Endothelial cell of umbilical vein (primary cell): ENCODE measurements at regions not wholly inside any gene's neighbourhood (a gene's known extent, or its start where the extent isn't known, plus 50 kb on each side); places are given as distances from the start of the nearest gene placed in this dataset.

ENCODE experiments used
- BruUV-seq: library from RNA; stranded (reverse); fragments of 400-500 nt; replicated peaks from 2 replicates; lab custom pipeline; 2021; lab: Mats Ljungman, UMichigan
- CTCF ChIA-PET: fragments of 300-600, 350-600 bp; sonication (Branson Sonifier 250); formaldehyde crosslinking; loops from one replicate; lab custom pipeline; 2021; ENCODE audit warnings: antibody characterized with exemption, inconsistent platforms; lab: Charles Lee
- POLR2A ChIA-PET: fragments of 300-600, 350-600 bp; sonication (Branson Sonifier 250); formaldehyde crosslinking; loops from one replicate; lab custom pipeline; 2021; ENCODE audit warnings: antibody characterized with exemption, inconsistent platforms; lab: Charles Lee
- DNase-seq: peaks from one replicate; pipeline ENCODE4 v3.0.0-alpha.2; 2011; ENCODE audit warnings: low read depth, low spot score
- FAIRE-seq: peaks from 2 replicates; lab custom pipeline; 2011; peaks lifted over from hg19 to GRCh38; lab: Jason Lieb, UNC
- H2AFZ ChIP-seq: 2 replicates; pipeline ENCODE4 v1.6.0; 2012; ENCODE audit warnings: low read depth, low read length, control low read depth, inconsistent platforms
- H3K27ac ChIP-seq: 2 replicates; pipeline ENCODE4 v1.5.1; 2011; ENCODE audit warnings: low read depth, mild to moderate bottlenecking, control low read depth, low read length, moderate library complexity; ENCODE audit not compliant: insufficient read depth
- H3K27me3 ChIP-seq, 2 experiments: 2 replicates each; pipeline versions ENCODE4 v1.6.0 to v1.6.1; 2011; ENCODE audit warnings: low read length in 2 of 2, mixed read lengths in 1 of 2; ENCODE audit not compliant: control insufficient read depth in 2 of 2, insufficient read depth in 2 of 2
- H3K36me3 ChIP-seq, 2 experiments: 2 replicates in 1 of 2; 3 replicates in 1 of 2; pipeline ENCODE4 v1.5.1; 2011; ENCODE audit warnings: low read length in 2 of 2, mild to moderate bottlenecking in 1 of 2, moderate library complexity in 1 of 2; ENCODE audit not compliant: control insufficient read depth in 2 of 2, insufficient read depth in 2 of 2; ENCODE audit errors: extremely low read depth in 1 of 2
- H3K4me1 ChIP-seq: 3 replicates; pipeline ENCODE4 v1.5.1; 2011; ENCODE audit warnings: mild to moderate bottlenecking, low read length; ENCODE audit not compliant: control insufficient read depth, insufficient read depth; ENCODE audit errors: extremely low read depth
- H3K4me2 ChIP-seq: 2 replicates; pipeline ENCODE4 v1.6.1; 2011; ENCODE audit warnings: low read length, control low read depth, mixed read lengths; ENCODE audit not compliant: insufficient read depth
- H3K4me3 ChIP-seq, 3 experiments: fragments of 200-600 bp in 1 of 3; sonication (generic), shearing (Covaris generic) in 1 of 3; replicated peaks in 1 of 3; 2 replicates each; pipeline ENCODE4 v1.5.1; 2011 to 2016; ENCODE audit warnings: control low read depth in 3 of 3, low read length in 3 of 3, mild to moderate bottlenecking in 2 of 3, inconsistent platforms in 1 of 3, low read depth in 1 of 3, moderate library complexity in 1 of 3; ENCODE audit not compliant: insufficient read depth in 1 of 3
- H3K79me2 ChIP-seq: 2 replicates; pipeline ENCODE4 v1.6.0; 2012; ENCODE audit warnings: low read length, inconsistent platforms; ENCODE audit not compliant: control insufficient read depth, insufficient read depth
- H3K9ac ChIP-seq: replicated peaks from 2 replicates; pipeline ENCODE3; 2011; ENCODE audit warnings: low read length, control low read depth; ENCODE audit not compliant: insufficient read depth; ENCODE audit errors: extremely low read depth
- H3K9me1 ChIP-seq: replicated peaks from 3 replicates; pipeline ENCODE4 v1.6.0; 2011; ENCODE audit warnings: mild to moderate bottlenecking, low read length; ENCODE audit not compliant: control insufficient read depth, insufficient read depth; ENCODE audit errors: extremely low read depth
- H3K9me3 ChIP-seq: replicated peaks from 2 replicates; pipeline ENCODE4 v1.5.1; 2012; ENCODE audit warnings: low read length, inconsistent platforms; ENCODE audit not compliant: control insufficient read depth, insufficient read depth
- H4K20me1 ChIP-seq: replicated peaks from 2 replicates; pipeline ENCODE3; 2011; ENCODE audit warnings: mild to moderate bottlenecking, low read length; ENCODE audit not compliant: control insufficient read depth, insufficient read depth; ENCODE audit errors: extremely low read depth
- EZH2 ChIP-seq: IDR thresholded peaks from 2 replicates; pipeline ENCODE4 v1.6.1; 2012; ENCODE audit warnings: borderline replicate concordance, low read depth, mild to moderate bottlenecking, moderate library complexity, low read length, inconsistent platforms; ENCODE audit not compliant: severe bottlenecking
- FOS ChIP-seq: IDR thresholded peaks from 2 replicates; pipeline ENCODE4 v1.6.1; 2011; ENCODE audit warnings: mild to moderate bottlenecking, low read length, moderate library complexity, borderline replicate concordance; ENCODE audit not compliant: insufficient read depth
- GATA2 ChIP-seq: IDR thresholded peaks from 2 replicates; pipeline ENCODE4 v1.7.0; 2011; ENCODE audit warnings: low read depth, mild to moderate bottlenecking, moderate library complexity, mixed read lengths, low read length; ENCODE audit not compliant: insufficient read length, insufficient read depth
- JUN ChIP-seq: IDR thresholded peaks from 2 replicates; pipeline ENCODE4 v1.6.1; 2011; ENCODE audit warnings: borderline replicate concordance, low read depth; ENCODE audit not compliant: insufficient read length, insufficient read depth
- MYC ChIP-seq: IDR thresholded peaks from one replicate; pipeline ENCODE4 v1.6.1; 2011; ENCODE audit warnings: mild to moderate bottlenecking, low read depth, low read length
- POLR2A ChIP-seq: IDR thresholded peaks from 2 replicates; pipeline ENCODE4 v1.6.1; 2012; ENCODE audit warnings: low read depth, mild to moderate bottlenecking, control low read depth, low read length
- POLR2AphosphoS5 ChIP-seq: IDR thresholded peaks from 2 replicates; pipeline ENCODE4 v1.6.1; 2012; ENCODE audit warnings: low read depth, mild to moderate bottlenecking, control low read depth, low read length, moderate library complexity; ENCODE audit not compliant: insufficient read depth
- dilution Hi-C: fragments of 300-500 bp; cut with MboI; formaldehyde crosslinking; loops from one replicate; pipeline ENCODE4 v1.15.0; 2019; ENCODE audit warnings: low sequenced_read_pairs; ENCODE audit not compliant: extremely low pct_ligation_motif_present
- intact Hi-C: fragments of 100-400 bp; cut with micrococcal nuclease; formaldehyde crosslinking; loops from one replicate; pipeline ENCODE4 v1.10.0; 2022
- TF ChIP-seq, protein P1 (sequence below): IDR thresholded peaks from 2 replicates; pipeline ENCODE4 v1.6.1; 2011; ENCODE audit not compliant: insufficient read depth, insufficient read length
- TF ChIP-seq, protein P2 (sequence below), 2 donors: IDR thresholded peaks; 1 replicate in 1 of 2; 2 replicates in 1 of 2; pipeline ENCODE4 v1.5.1; 2011; ENCODE audit warnings: low read length in 2 of 2, mild to moderate bottlenecking in 2 of 2, moderate library complexity in 2 of 2, control low read depth in 1 of 2, inconsistent platforms in 1 of 2, low read depth in 1 of 2; ENCODE audit not compliant: insufficient read depth in 1 of 2; ENCODE audit errors: extremely low read depth in 1 of 2

DNA sequence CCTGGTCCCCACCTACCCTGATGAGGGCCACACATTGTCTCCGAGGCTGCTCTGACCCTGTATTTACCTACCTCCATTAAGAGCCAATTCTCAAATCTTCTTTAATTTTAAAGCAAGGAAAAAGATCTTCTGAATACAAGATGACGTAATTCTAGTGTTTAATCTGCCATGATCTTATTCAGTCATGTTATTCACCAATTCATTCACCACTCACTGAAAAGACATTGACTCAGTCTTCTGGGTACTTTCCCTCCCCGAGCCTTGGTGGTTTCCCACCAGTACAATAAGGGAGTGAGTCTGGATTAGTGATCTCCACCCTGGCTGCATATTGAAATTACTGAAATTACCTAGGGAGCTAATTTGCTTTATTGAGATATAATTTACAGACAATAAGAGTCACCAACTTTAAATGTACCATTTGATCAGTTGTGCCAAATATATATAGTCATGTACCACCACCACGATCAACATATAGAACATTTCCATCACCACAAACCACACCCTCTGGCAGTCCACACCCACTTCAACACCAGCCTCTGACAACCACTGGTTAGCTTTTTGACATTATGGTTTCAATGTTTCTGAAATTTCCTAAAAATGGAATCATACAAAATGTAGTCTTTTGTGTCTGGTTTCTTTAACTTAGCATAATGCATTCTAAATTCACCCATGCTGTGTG is 117.5 kb upstream of the UNC5B start:
- ChIA-PET CTCF (no interaction called here), POLR2A (no interaction called here)
- Histone ChIP-seq H3K36me3 (no peaks in the 10 kb centered on the region), H3K79me2 (no peaks in the 10 kb centered on the region), H3K4me1 (no peaks in the 10 kb centered on the region), H2AFZ (no peak overlapping the region), H3K27me3 (peaks cover 17 to 50% of the 10 kb centered on the region in 2 experiments), H3K9me3 (no peaks in the 10 kb centered on the region), H3K9ac (no peak overlapping the region), H3K4me2 (no peak overlapping the region), H4K20me1 (no peaks in the 10 kb centered on the region), H3K9me1 (no peaks in the 10 kb centered on the region), H3K4me3 (no peak overlapping the region), H3K27ac (no peak overlapping the region)
- intact Hi-C loops: no loop called here
- FAIRE-seq (no peak), DNase-seq (no peak)
- no TSS peak for BruUV-seq
- TF ChIP-seq GATA2 (no peak), FOS (no peak), POLR2AphosphoS5 (no peak), EZH2 (no peak), MYC (no peak), POLR2A (no peak), JUN (no peak)
- TF ChIP-seq, protein P1, sequence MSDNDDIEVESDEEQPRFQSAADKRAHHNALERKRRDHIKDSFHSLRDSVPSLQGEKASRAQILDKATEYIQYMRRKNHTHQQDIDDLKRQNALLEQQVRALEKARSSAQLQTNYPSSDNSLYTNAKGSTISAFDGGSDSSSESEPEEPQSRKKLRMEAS: no peak
- TF ChIP-seq, protein P2, sequence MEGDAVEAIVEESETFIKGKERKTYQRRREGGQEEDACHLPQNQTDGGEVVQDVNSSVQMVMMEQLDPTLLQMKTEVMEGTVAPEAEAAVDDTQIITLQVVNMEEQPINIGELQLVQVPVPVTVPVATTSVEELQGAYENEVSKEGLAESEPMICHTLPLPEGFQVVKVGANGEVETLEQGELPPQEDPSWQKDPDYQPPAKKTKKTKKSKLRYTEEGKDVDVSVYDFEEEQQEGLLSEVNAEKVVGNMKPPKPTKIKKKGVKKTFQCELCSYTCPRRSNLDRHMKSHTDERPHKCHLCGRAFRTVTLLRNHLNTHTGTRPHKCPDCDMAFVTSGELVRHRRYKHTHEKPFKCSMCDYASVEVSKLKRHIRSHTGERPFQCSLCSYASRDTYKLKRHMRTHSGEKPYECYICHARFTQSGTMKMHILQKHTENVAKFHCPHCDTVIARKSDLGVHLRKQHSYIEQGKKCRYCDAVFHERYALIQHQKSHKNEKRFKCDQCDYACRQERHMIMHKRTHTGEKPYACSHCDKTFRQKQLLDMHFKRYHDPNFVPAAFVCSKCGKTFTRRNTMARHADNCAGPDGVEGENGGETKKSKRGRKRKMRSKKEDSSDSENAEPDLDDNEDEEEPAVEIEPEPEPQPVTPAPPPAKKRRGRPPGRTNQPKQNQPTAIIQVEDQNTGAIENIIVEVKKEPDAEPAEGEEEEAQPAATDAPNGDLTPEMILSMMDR (IDR thresholded peaks at IDR 0.05; ENCODE audit: extremely low read depth in 1 of 2, insufficient read depth in 1 of 2, low read depth in 1 of 2, low read length in 2 of 2): no peak
- dilution Hi-C loops: no loop called here
